ENCODE measurements at regions not wholly inside any gene's neighbourhood (a gene's known extent, or its start where the extent isn't known, plus 50 kb on each side); places are given as distances from the start of the nearest gene placed in this dataset.

DNA sequence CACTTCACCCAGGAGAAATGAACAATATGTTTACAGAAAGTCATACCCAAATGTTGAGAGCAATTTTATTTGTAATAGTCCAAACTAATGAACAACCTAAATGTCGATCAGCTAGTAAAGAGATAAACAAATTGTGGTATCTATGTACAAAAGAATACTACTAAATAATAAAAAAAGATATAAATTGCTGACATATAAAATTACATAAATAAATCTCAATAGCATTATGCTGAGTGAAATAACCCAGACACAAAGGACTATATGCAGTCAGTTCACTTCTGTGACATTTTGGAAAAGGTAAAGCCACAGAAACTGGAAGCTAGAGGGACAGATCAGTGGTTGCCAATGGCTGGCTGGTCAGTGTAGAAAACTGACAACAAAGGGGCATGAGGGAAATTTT, 346.0 kb upstream of the PCDH20 start:
- no peaks in the 10 kb centered on the region for H3K36me3 ChIP-seq (replicated peaks; ENCODE audit: low read depth, low read length)
- no peak overlapping the region for H3K9ac ChIP-seq (ENCODE audit: low read length)
- H3K4me2 ChIP-seq (ENCODE audit: low read length): no peak overlapping the region
- no peaks in the 10 kb centered on the region for H3K4me1 ChIP-seq (ENCODE audit: low read length)
- no peak overlapping the region for H3K4me3 ChIP-seq (ENCODE audit: low read length)
- no peaks in the 10 kb centered on the region for H4K20me1 ChIP-seq (ENCODE audit: insufficient read depth, low read length)
- no peaks in the 10 kb centered on the region for H3K9me3 ChIP-seq (ENCODE audit: insufficient read depth, low read length)
- H2AFZ ChIP-seq (ENCODE audit: low read depth, low read length): no peak overlapping the region
- H3K79me2 ChIP-seq (ENCODE audit: low read length): no peaks in the 10 kb centered on the region
- H3K27ac ChIP-seq (ENCODE audit: low read length): no peak overlapping the region
- TF ChIP-seq CTCF (IDR thresholded peaks at IDR 0.05; ENCODE audit: low read depth, low read length) (no peak), EZH2phosphoT487 (IDR thresholded peaks at IDR 0.05; ENCODE audit: low read depth) (no peak)
- H3K27me3 ChIP-seq (ENCODE audit: low read depth, low read length): no peaks in the 10 kb centered on the region

GRCh38 chr13:61760102-61760501, 344.5 kb upstream of the PCDH20 start:
- no peaks in the 10 kb centered on the region for H3K36me3 ChIP-seq (replicated peaks; ENCODE audit: low read depth, low read length)
- H3K4me1 ChIP-seq (ENCODE audit: low read length): no peaks in the 10 kb centered on the region
- H4K20me1 ChIP-seq (ENCODE audit: insufficient read depth, low read length): no peaks in the 10 kb centered on the region
- no peaks in the 10 kb centered on the region for H3K27me3 ChIP-seq (ENCODE audit: low read depth, low read length)
- H3K9ac ChIP-seq (ENCODE audit: low read length): no peak overlapping the region
- H3K4me2 ChIP-seq (ENCODE audit: low read length): no peak overlapping the region
- H3K4me3 ChIP-seq (ENCODE audit: low read length): no peak overlapping the region
- no peaks in the 10 kb centered on the region for H3K9me3 ChIP-seq (ENCODE audit: insufficient read depth, low read length)
- no peak overlapping the region for H3K27ac ChIP-seq (ENCODE audit: low read length)
- TF ChIP-seq CTCF (IDR thresholded peaks at IDR 0.05; ENCODE audit: low read depth, low read length): no peak
- no peak for TF ChIP-seq EZH2phosphoT487 (IDR thresholded peaks at IDR 0.05; ENCODE audit: low read depth)
- H3K79me2 ChIP-seq (ENCODE audit: low read length): no peaks in the 10 kb centered on the region
- H2AFZ ChIP-seq (ENCODE audit: low read depth, low read length): no peak overlapping the region

DNA sequence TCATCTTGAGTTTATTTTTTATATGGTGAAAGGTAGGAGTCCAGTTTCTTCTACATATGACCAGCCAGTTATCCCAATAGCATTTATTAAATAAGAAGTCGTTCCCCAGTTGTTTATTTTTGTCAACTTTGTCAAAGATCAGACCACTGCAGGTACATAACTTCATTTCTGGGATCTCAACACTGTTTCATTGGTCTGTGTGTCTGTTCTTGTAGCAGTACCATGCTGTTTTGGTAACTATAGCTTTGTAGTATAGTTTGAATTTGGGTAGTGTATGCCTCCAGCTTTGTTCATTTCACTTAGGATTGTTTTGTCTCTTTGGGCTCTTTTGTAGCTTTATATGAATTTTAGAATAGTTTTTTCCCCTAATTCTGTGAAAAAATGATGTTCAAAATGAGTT, 340.4 kb upstream of the PCDH20 start:
- Histone ChIP-seq H3K4me2 (ENCODE audit: low read length) (no peak overlapping the region), H3K36me3 (replicated peaks; ENCODE audit: low read depth, low read length) (no peaks in the 10 kb centered on the region), H3K27ac (ENCODE audit: low read length) (no peak overlapping the region), H3K4me1 (ENCODE audit: low read length) (no peaks in the 10 kb centered on the region), H3K79me2 (ENCODE audit: low read length) (no peaks in the 10 kb centered on the region), H4K20me1 (ENCODE audit: insufficient read depth, low read length) (no peaks in the 10 kb centered on the region), H3K9ac (ENCODE audit: low read length) (no peak overlapping the region), H3K27me3 (ENCODE audit: low read depth, low read length) (no peaks in the 10 kb centered on the region), H3K4me3 (ENCODE audit: low read length) (no peak overlapping the region), H3K9me3 (ENCODE audit: insufficient read depth, low read length) (no peaks in the 10 kb centered on the region), H2AFZ (ENCODE audit: low read depth, low read length) (no peak overlapping the region)
- no peak for TF ChIP-seq CTCF (IDR thresholded peaks at IDR 0.05; ENCODE audit: low read depth, low read length)
- TF ChIP-seq EZH2phosphoT487 (IDR thresholded peaks at IDR 0.05; ENCODE audit: low read depth): no peak

GRCh38 chr13:61751039-61751438, 335.4 kb upstream of the PCDH20 start:
- no peak overlapping the region for H2AFZ ChIP-seq (ENCODE audit: low read depth, low read length)
- H3K9ac ChIP-seq (ENCODE audit: low read length): no peak overlapping the region
- no peak for TF ChIP-seq EZH2phosphoT487 (IDR thresholded peaks at IDR 0.05; ENCODE audit: low read depth)
- no peak for TF ChIP-seq CTCF (IDR thresholded peaks at IDR 0.05; ENCODE audit: low read depth, low read length)
- no peaks in the 10 kb centered on the region for H3K27me3 ChIP-seq (ENCODE audit: low read depth, low read length)
- H3K4me1 ChIP-seq (ENCODE audit: low read length): no peaks in the 10 kb centered on the region
- H4K20me1 ChIP-seq (ENCODE audit: insufficient read depth, low read length): no peaks in the 10 kb centered on the region
- no peak overlapping the region for H3K4me3 ChIP-seq (ENCODE audit: low read length)
- H3K4me2 ChIP-seq (ENCODE audit: low read length): no peak overlapping the region
- no peaks in the 10 kb centered on the region for H3K79me2 ChIP-seq (ENCODE audit: low read length)
- H3K27ac ChIP-seq (ENCODE audit: low read length): no peak overlapping the region
- H3K9me3 ChIP-seq (ENCODE audit: insufficient read depth, low read length): no peaks in the 10 kb centered on the region
- no peaks in the 10 kb centered on the region for H3K36me3 ChIP-seq (replicated peaks; ENCODE audit: low read depth, low read length)
